MCF 10A (cell line): ENCODE measurements at regions not wholly inside any gene's neighbourhood (a gene's known extent, or its start where the extent isn't known, plus 50 kb on each side); places are given as distances from the start of the nearest gene placed in this dataset.
"Not testable (repeated sequence)": the region's sequence is repeated elsewhere in the genome, so short reads cannot be mapped to it uniquely, and the experiment has no call there.

Source experiments
- BruUV-seq: library from RNA; stranded (reverse); fragments of 400-500 nt; replicated peaks from 2 replicates; lab custom pipeline; 2021; lab: Mats Ljungman, UMichigan
- CTCF ChIA-PET: fragments of 300-600 bp; sonication (Branson Sonifier 250); formaldehyde crosslinking; extraction: SDS; loops from one replicate; lab custom pipeline; 2021; ENCODE audit warnings: antibody characterized with exemption, inconsistent platforms; lab: Yijun Ruan, JAX
- POLR2A ChIA-PET: fragments of 300-600, 350-650 bp; sonication (Branson Sonifier 250); formaldehyde crosslinking; extraction: SDS; loops from one replicate; lab custom pipeline; 2020; ENCODE audit warnings: antibody characterized with exemption, inconsistent platforms; lab: Yijun Ruan, JAX
- DNase-seq: peaks from one replicate; pipeline ENCODE4 v3.0.0-alpha.2; 2018; ENCODE audit not compliant: unreplicated experiment
- H3K27ac Mint-ChIP-seq: one replicate; pipeline ENCODE4 v1.8.0; 2022; ENCODE audit warnings: mild to moderate bottlenecking, low read depth, mixed read lengths; ENCODE audit not compliant: unreplicated experiment
- H3K27me3 Mint-ChIP-seq: one replicate; pipeline ENCODE4 v1.8.0; 2022; ENCODE audit warnings: mixed read lengths; ENCODE audit not compliant: insufficient read depth, unreplicated experiment
- H3K36me3 Mint-ChIP-seq: one replicate; pipeline ENCODE4 v1.8.0; 2022; ENCODE audit warnings: mild to moderate bottlenecking, moderate library complexity, mixed read lengths; ENCODE audit not compliant: insufficient read depth, unreplicated experiment
- H3K4me1 Mint-ChIP-seq: one replicate; pipeline ENCODE4 v1.8.0; 2022; ENCODE audit warnings: mixed read lengths; ENCODE audit not compliant: insufficient read depth, unreplicated experiment
- H3K4me3 Mint-ChIP-seq: one replicate; pipeline ENCODE4 v1.8.0; 2022; ENCODE audit warnings: mild to moderate bottlenecking, moderate library complexity, mixed read lengths; ENCODE audit not compliant: unreplicated experiment
- H3K9me3 Mint-ChIP-seq: one replicate; pipeline ENCODE4 v1.8.0; 2022; ENCODE audit warnings: mixed read lengths; ENCODE audit not compliant: unreplicated experiment
- intact Hi-C: fragments of 100-400 bp; cut with micrococcal nuclease; formaldehyde crosslinking; loops from 2 replicates; pipeline ENCODE4 v1.14.1; 2022
- TF ChIP-seq, protein P1 (sequence below): fragments of 200-600 bp; IDR thresholded peaks from one replicate; pipeline ENCODE4 v1.8.0; 2022; ENCODE audit warnings: antibody characterized with exemption, mild to moderate bottlenecking; ENCODE audit not compliant: unreplicated experiment

- H3K27ac Mint-ChIP-seq: no peak overlapping the region
- TF ChIP-seq, protein P1, sequence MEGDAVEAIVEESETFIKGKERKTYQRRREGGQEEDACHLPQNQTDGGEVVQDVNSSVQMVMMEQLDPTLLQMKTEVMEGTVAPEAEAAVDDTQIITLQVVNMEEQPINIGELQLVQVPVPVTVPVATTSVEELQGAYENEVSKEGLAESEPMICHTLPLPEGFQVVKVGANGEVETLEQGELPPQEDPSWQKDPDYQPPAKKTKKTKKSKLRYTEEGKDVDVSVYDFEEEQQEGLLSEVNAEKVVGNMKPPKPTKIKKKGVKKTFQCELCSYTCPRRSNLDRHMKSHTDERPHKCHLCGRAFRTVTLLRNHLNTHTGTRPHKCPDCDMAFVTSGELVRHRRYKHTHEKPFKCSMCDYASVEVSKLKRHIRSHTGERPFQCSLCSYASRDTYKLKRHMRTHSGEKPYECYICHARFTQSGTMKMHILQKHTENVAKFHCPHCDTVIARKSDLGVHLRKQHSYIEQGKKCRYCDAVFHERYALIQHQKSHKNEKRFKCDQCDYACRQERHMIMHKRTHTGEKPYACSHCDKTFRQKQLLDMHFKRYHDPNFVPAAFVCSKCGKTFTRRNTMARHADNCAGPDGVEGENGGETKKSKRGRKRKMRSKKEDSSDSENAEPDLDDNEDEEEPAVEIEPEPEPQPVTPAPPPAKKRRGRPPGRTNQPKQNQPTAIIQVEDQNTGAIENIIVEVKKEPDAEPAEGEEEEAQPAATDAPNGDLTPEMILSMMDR: no peak
- BruUV-seq: no TSS peak
- DNase-seq: no peak
- no peaks in the 10 kb centered on the region for H3K36me3 Mint-ChIP-seq
- H3K4me1 Mint-ChIP-seq: no peaks in the 10 kb centered on the region
- no peak overlapping the region for H3K4me3 Mint-ChIP-seq
- H3K27me3 Mint-ChIP-seq: no peaks in the 10 kb centered on the region
- ChIA-PET POLR2A (no interaction called here), CTCF (interaction anchor here (0.6 kb wide), 1 partner anchor 115 kb away, joined by 3 read pairs; no protein-coding TSS in a partner anchor)
- intact Hi-C loops: no loop called here
- H3K9me3 Mint-ChIP-seq: peaks cover 28% of the 10 kb centered on the region
Observed at GRCh38 chrX:77346859-77347258, 100.3 kb upstream of the FGF16 start.

GRCh38 chrX:77347572-77347971, 99.6 kb upstream of the FGF16 start:
- TF ChIP-seq, protein P1: no peak
- Mint-ChIP-seq H3K4me1 (no peaks in the 10 kb centered on the region), H3K36me3 (no peaks in the 10 kb centered on the region), H3K27me3 (no peaks in the 10 kb centered on the region), H3K9me3 (peaks cover 28% of the 10 kb centered on the region), H3K4me3 (no peak overlapping the region), H3K27ac (no peak overlapping the region)
- DNase-seq: no peak
- intact Hi-C loops: no loop called here
- ChIA-PET POLR2A (no interaction called here), CTCF (no interaction called here)
- BruUV-seq: no TSS peak

GRCh38 chrX:77389891-77390290, 57.3 kb upstream of the FGF16 start:
- H3K4me3 Mint-ChIP-seq: no peak overlapping the region
- POLR2A ChIA-PET: no interaction called here
- DNase-seq: no peak
- H3K27ac Mint-ChIP-seq: no peak overlapping the region
- CTCF ChIA-PET: no interaction called here
- BruUV-seq: no TSS peak
- no peaks in the 10 kb centered on the region for H3K4me1 Mint-ChIP-seq
- H3K27me3 Mint-ChIP-seq: no peaks in the 10 kb centered on the region
- H3K9me3 Mint-ChIP-seq: peaks cover 28% of the 10 kb centered on the region
- TF ChIP-seq, protein P1: no peak
- H3K36me3 Mint-ChIP-seq: no peaks in the 10 kb centered on the region
- intact Hi-C loops: no loop called here

DNA sequence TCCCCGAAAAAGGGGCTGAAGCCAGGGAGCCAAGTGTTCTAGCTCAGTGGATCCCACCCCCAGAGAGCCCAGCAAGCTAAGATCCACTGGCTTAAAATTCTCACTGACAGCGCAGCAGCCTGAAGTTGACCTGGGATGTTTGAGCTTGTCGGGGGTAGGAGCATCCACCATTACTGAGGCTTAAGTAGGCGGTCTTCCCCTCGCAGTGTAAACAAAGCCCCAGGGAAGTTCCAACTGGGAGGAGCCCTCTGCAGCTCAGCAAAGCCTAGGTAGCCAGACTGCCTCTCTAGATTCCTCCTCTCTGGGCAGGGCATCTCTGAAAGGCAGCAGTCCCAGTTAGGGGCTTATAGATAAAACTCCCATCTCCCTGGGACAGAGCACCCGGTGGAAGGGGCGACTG, 56.8 kb upstream of the FGF16 start:
- H3K4me1 Mint-ChIP-seq, intact Hi-C loops, H3K27me3 Mint-ChIP-seq, DNase-seq, POLR2A ChIA-PET, CTCF ChIA-PET, H3K36me3 Mint-ChIP-seq, H3K27ac Mint-ChIP-seq, BruUV-seq, H3K4me3 Mint-ChIP-seq: not testable (repeated sequence)
- H3K9me3 Mint-ChIP-seq: peaks cover 24% of the 10 kb centered on the region

DNA sequence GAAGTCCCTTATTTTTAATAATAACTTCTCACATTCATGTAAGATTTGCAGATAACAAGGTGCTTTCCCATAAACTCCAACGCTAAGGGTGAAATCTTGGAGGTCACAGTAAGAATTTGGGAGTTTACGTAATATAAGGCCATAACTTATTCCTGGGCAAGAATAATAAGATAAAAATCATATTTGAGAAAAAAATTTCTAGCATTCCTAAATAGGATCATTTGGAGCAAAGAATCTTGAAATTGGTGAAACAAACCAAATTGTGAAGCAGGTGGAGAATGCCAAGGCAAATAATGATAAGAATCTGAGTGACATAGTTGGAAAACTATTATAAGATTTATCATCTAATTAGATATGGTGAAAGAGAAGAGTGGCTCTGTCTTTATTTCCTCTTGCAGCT, 50.4 kb upstream of the FGF16 start:
- ChIA-PET CTCF (no interaction called here), POLR2A (no interaction called here)
- no TSS peak for BruUV-seq
- Mint-ChIP-seq H3K4me3 (no peak overlapping the region), H3K4me1 (no peaks in the 10 kb centered on the region), H3K27me3 (no peaks in the 10 kb centered on the region), H3K9me3 (peaks cover 26% of the 10 kb centered on the region), H3K36me3 (no peaks in the 10 kb centered on the region), H3K27ac (no peak overlapping the region)
- DNase-seq: no peak
- TF ChIP-seq, protein P1: no peak
- intact Hi-C loops: no loop called here
